ENCODE measurements at regions not wholly inside any gene's neighbourhood (a gene's known extent, or its start where the extent isn't known, plus 50 kb on each side); places are given as distances from the start of the nearest gene placed in this dataset.

DNA sequence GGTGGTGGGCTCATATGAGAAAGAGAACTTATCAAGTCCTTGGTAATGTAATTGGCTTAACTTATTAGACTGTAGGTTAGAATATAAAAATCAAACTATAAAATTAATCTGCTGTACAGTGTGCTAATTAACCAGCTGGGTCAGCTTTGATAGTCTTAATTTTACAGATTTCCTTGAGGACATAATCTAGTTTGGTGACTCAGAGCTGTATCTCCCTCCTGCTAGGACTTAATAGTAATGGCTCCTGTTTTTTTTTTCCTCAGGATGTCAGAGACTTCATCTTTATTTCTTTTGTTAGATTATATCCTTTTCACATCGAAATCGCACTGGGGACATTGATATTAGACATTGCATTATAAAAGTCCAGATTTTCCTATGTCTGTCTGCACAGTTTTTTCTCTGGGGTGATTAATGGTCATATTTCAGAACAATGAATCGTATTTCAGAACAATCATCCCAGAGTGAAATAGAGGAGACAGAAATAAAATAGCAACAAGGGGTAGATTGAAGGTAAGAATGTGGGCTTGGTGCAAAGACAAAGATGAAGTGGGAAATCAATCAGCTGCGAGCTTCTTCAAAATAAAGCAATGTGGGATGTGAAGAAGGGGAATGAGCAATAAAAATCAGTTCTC, 346.4 kb upstream of the RIOK2 start:
- Mint-ChIP-seq H3K4me1 (no peaks in the 10 kb centered on the region), H3K4me3 (no peak overlapping the region), H3K36me3 (ENCODE audit: low read depth) (no peaks in the 10 kb centered on the region), H3K27me3 (no peaks in the 10 kb centered on the region), H3K9me3 (no peaks in the 10 kb centered on the region), H3K27ac (no peak overlapping the region)
- intact Hi-C loops (cut with micrococcal nuclease) = no loop called here
- no peak for ATAC-seq (ENCODE audit: low read depth)
- TF ChIP-seq, protein P1, sequence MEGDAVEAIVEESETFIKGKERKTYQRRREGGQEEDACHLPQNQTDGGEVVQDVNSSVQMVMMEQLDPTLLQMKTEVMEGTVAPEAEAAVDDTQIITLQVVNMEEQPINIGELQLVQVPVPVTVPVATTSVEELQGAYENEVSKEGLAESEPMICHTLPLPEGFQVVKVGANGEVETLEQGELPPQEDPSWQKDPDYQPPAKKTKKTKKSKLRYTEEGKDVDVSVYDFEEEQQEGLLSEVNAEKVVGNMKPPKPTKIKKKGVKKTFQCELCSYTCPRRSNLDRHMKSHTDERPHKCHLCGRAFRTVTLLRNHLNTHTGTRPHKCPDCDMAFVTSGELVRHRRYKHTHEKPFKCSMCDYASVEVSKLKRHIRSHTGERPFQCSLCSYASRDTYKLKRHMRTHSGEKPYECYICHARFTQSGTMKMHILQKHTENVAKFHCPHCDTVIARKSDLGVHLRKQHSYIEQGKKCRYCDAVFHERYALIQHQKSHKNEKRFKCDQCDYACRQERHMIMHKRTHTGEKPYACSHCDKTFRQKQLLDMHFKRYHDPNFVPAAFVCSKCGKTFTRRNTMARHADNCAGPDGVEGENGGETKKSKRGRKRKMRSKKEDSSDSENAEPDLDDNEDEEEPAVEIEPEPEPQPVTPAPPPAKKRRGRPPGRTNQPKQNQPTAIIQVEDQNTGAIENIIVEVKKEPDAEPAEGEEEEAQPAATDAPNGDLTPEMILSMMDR (IDR thresholded peaks at IDR 0.05) = no peak
- CTCF ChIA-PET = interaction anchor here (0.7 kb wide), 1 partner anchor 1088 kb away, joined by 4 read pairs; no protein-coding TSS in a partner anchor
- no peak for DNase-seq
- POLR2A ChIA-PET = no interaction called here

DNA sequence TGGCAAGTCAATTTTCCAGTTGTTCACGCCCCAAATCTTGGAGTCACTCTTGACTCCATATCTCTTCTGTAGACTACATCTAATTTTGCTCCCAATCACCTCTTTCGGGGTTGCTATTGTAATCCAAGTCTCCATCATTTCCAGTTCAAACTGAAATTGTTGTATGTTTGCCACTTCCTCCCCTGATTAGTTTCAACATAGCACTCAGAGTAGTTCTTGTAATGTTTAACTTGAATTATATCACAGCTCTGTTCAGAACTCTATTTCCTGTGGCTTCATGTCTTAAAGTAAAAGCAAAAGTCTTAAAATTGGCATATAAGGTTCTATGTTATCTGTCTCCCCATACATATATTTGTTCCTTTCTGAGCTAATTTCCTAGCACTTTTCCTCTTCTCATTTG, 348.5 kb upstream of the RIOK2 start:
- H3K4me3 Mint-ChIP-seq = no peak overlapping the region
- intact Hi-C loops (cut with micrococcal nuclease) = loop anchor here (5.0 kb wide), 1 partner anchor 1236 kb away; no protein-coding TSS in a partner anchor
- H3K36me3 Mint-ChIP-seq (ENCODE audit: low read depth) = no peaks in the 10 kb centered on the region
- TF ChIP-seq, protein P1 (IDR thresholded peaks at IDR 0.05) = no peak
- H3K27me3 Mint-ChIP-seq = no peaks in the 10 kb centered on the region
- ATAC-seq (ENCODE audit: low read depth) = no peak
- DNase-seq = no peak
- H3K27ac Mint-ChIP-seq = no peak overlapping the region
- POLR2A ChIA-PET = no interaction called here
- no peaks in the 10 kb centered on the region for H3K4me1 Mint-ChIP-seq
- no peaks in the 10 kb centered on the region for H3K9me3 Mint-ChIP-seq
- CTCF ChIA-PET = no interaction called here

DNA sequence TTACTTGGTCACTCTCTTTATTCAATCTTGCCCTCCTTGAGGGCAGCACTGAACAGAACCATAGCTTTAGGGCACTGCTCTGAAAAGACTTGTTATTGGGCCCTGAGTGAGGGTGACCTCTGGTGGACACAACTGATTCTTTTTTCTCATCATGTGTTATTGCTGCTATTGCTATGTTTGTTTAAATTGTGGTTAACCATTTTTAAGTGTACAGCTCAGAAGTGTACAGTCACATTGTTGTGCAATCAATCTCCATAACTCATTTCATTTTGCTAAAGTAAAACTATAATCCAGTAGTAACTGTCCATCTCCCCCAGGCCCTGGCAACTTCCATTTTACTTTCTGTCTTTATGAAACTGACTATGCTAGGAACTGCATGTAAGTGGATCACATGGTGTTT, 351.1 kb upstream of the RIOK2 start:
- POLR2A ChIA-PET = no interaction called here

DNA sequence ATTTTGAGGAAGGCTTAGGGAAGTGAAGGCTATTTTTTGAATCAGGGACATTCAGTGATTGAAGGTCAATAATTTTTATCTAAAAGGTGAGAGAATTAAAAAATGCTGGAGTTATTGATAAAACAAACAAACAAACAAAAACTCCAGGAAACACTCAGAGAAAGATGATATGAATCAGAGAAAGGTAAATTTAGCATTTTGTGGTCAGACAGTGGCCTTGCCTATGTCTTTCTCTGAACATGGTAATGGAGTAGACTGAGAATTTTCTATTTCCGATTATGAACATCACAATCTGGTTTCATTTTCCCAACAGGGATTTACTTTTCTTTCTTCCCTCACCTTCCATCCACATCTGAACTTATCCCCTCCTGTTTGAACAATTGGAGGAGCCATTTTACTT, 353.6 kb upstream of the RIOK2 start:
- POLR2A ChIA-PET = no interaction called here
- DNase-seq (no peak), ATAC-seq (ENCODE audit: low read depth) (no peak)
- Mint-ChIP-seq H3K27me3 (no peaks in the 10 kb centered on the region), H3K36me3 (ENCODE audit: low read depth) (no peaks in the 10 kb centered on the region), H3K4me3 (no peak overlapping the region), H3K4me1 (no peaks in the 10 kb centered on the region), H3K9me3 (no peaks in the 10 kb centered on the region), H3K27ac (no peak overlapping the region)
- TF ChIP-seq, protein P1 (IDR thresholded peaks at IDR 0.05) = no peak
- intact Hi-C loops (cut with micrococcal nuclease) = no loop called here
- CTCF ChIA-PET = no interaction called here

More for the DNA sequence above, 351.1 kb upstream of the RIOK2 start:
- H3K36me3 Mint-ChIP-seq (ENCODE audit: low read depth) = no peaks in the 10 kb centered on the region
- no peak for DNase-seq
- no peak for ATAC-seq (ENCODE audit: low read depth)
- H3K9me3 Mint-ChIP-seq = no peaks in the 10 kb centered on the region
- CTCF ChIA-PET = interaction anchor here (0.6 to 2.3 kb wide), 8 partner anchors 11 to 1625 kb away, joined by 3 to 24 read pairs (median 4); no protein-coding TSS in a partner anchor
- no peaks in the 10 kb centered on the region for H3K4me1 Mint-ChIP-seq
- H3K27ac Mint-ChIP-seq = no peak overlapping the region
- no peak overlapping the region for H3K4me3 Mint-ChIP-seq
- no peaks in the 10 kb centered on the region for H3K27me3 Mint-ChIP-seq
- TF ChIP-seq, protein P1 (IDR thresholded peaks at IDR 0.05) = no peak
- intact Hi-C loops (cut with micrococcal nuclease) = loop anchor here (2.0 to 5.0 kb wide), 2 partner anchors 781 to 1233 kb away; no protein-coding TSS in a partner anchor

DNA sequence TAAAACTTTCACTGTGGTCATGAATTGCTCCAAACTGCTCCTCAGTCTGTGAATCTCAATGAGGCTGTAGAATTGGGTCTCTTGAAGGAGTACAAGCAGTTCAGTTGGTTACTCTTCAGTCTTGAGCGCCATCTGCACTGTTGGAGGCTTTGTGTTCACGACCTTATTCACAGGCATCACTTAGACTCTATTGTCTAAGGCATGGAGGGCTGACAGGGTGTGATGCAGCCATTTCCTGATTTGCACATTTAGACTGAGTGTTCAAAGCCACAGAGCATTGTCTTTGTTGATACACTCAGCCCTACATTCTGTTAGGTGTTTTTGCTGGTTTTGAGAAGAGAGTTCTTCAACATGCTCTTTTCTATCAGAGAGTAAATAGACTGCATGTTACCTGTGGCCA, 355.9 kb upstream of the RIOK2 start:
- Mint-ChIP-seq H3K27me3 (no peaks in the 10 kb centered on the region), H3K9me3 (no peaks in the 10 kb centered on the region), H3K4me1 (no peaks in the 10 kb centered on the region), H3K27ac (no peak overlapping the region), H3K36me3 (ENCODE audit: low read depth) (no peaks in the 10 kb centered on the region), H3K4me3 (no peak overlapping the region)
- TF ChIP-seq, protein P1 (IDR thresholded peaks at IDR 0.05) = no peak
- intact Hi-C loops (cut with micrococcal nuclease) = no loop called here
- DNase-seq = no peak
- no peak for ATAC-seq (ENCODE audit: low read depth)
- ChIA-PET POLR2A (no interaction called here), CTCF (no interaction called here)

All from activated B cell treated with CpG ODN at 0.5 μM for 24 hours (primary cell).